ENCODE measurements at regions not wholly inside any gene's neighbourhood (a gene's known extent, or its start where the extent isn't known, plus 50 kb on each side); places are given as distances from the start of the nearest gene placed in this dataset.

DNA sequence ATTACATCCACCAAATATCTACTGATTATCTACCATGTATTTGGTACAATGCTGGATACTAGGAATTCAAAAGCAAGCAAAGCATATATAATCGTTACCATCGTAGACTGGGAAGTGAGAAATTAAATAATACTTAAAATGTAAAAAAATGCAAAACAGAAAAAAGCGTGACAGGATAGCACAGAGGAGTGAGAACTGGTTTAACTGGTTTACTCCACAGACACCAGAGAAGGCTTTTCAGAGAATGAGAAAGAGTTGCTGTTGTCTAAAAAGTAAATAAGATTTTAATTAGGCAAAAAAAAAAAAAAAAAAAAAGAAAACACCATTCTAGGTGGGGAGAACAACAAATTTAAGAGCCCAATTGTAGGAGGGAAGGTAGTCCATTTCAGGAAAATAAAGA, 657.9 kb upstream of the ST8SIA4 start:
- TF ChIP-seq, protein P1, sequence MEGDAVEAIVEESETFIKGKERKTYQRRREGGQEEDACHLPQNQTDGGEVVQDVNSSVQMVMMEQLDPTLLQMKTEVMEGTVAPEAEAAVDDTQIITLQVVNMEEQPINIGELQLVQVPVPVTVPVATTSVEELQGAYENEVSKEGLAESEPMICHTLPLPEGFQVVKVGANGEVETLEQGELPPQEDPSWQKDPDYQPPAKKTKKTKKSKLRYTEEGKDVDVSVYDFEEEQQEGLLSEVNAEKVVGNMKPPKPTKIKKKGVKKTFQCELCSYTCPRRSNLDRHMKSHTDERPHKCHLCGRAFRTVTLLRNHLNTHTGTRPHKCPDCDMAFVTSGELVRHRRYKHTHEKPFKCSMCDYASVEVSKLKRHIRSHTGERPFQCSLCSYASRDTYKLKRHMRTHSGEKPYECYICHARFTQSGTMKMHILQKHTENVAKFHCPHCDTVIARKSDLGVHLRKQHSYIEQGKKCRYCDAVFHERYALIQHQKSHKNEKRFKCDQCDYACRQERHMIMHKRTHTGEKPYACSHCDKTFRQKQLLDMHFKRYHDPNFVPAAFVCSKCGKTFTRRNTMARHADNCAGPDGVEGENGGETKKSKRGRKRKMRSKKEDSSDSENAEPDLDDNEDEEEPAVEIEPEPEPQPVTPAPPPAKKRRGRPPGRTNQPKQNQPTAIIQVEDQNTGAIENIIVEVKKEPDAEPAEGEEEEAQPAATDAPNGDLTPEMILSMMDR (conservative IDR thresholded peaks at IDR 0.05; ENCODE audit: low read depth, low read length) = no peak
- TF ChIP-seq EZH2 (IDR thresholded peaks at IDR 0.05; ENCODE audit: low read length, unreplicated experiment) (no peak), EZH2phosphoT487 (IDR thresholded peaks at IDR 0.05; ENCODE audit: borderline replicate concordance, low read length) (no peak)

Measured in PC-3 (cell line).